CD4-positive, alpha-beta T cell (primary cell): ENCODE measurements at regions not wholly inside any gene's neighbourhood (a gene's known extent, or its start where the extent isn't known, plus 50 kb on each side); places are given as distances from the start of the nearest gene placed in this dataset.

Source experiments
- ATAC-seq: fragments of 200-7000 bp; cut with Tn5 transposase; one replicate; pipeline ENCODE4 v1.10.0; 2022; ENCODE audit warnings: mild to moderate bottlenecking; ENCODE audit not compliant: poor library complexity
- CTCF ChIA-PET: fragments of 350-600 bp; sonication (Branson Sonifier 250); formaldehyde crosslinking; loops from one replicate; lab custom pipeline; 2021; ENCODE audit warnings: antibody characterized with exemption, inconsistent platforms; lab: Charles Lee
- POLR2A ChIA-PET: fragments of 350-600 bp; sonication (Branson Sonifier 250); formaldehyde crosslinking; loops from one replicate; lab custom pipeline; 2021; ENCODE audit warnings: antibody characterized with exemption, inconsistent platforms; lab: Charles Lee
- DNase-seq, 14 experiments: peaks; one replicate each; pipeline ENCODE4 v3.0.0-alpha.2; 2013 to 2020; ENCODE audit warnings: mixed read lengths in 2 of 14
- H3K27ac ChIP-seq, 2 donors: one replicate each; pipeline versions ENCODE4 v1.5.1 to v1.7.0; 2013; ENCODE audit warnings: low read length in 2 of 2, low read depth in 1 of 2, mild to moderate bottlenecking in 1 of 2
- H3K27me3 ChIP-seq, 2 experiments: 1 replicate in 1 of 2; 2 replicates in 1 of 2; pipeline versions ENCODE4 v1.6.1 to v1.7.0; 2013; ENCODE audit warnings: low read length in 2 of 2, control low read depth in 1 of 2, mild to moderate bottlenecking in 1 of 2, moderate library complexity in 1 of 2; ENCODE audit not compliant: insufficient read depth in 2 of 2, control insufficient read depth in 1 of 2
- H3K36me3 ChIP-seq: one replicate; pipeline ENCODE4 v1.6.1; 2013; ENCODE audit warnings: low read length, control low read depth; ENCODE audit not compliant: insufficient read depth
- H3K4me1 ChIP-seq: one replicate; pipeline ENCODE4 v1.6.1; 2013; ENCODE audit warnings: low read length, control low read depth; ENCODE audit not compliant: insufficient read depth
- H3K4me3 ChIP-seq: one replicate; pipeline ENCODE4 v1.5.1; 2013; ENCODE audit warnings: mild to moderate bottlenecking, low read length, moderate library complexity
- H3K9me3 ChIP-seq, 2 experiments: 1 replicate in 1 of 2; 2 replicates in 1 of 2; pipeline versions ENCODE4 v1.6.1 to v1.7.0; 2013; ENCODE audit warnings: low read length in 2 of 2, mild to moderate bottlenecking in 2 of 2, control low read depth in 1 of 2, moderate library complexity in 1 of 2; ENCODE audit not compliant: control insufficient read depth in 1 of 2, insufficient read depth in 1 of 2
- H3K27ac Mint-ChIP-seq: one replicate; pipeline ENCODE4 v1.8.0; 2020; ENCODE audit warnings: mixed read lengths
- H3K27me3 Mint-ChIP-seq: one replicate; pipeline ENCODE4 v1.8.0; 2021; ENCODE audit warnings: mixed read lengths
- H3K36me3 Mint-ChIP-seq: one replicate; pipeline ENCODE4 v1.8.0; 2021; ENCODE audit warnings: low read depth, mixed read lengths
- H3K4me1 Mint-ChIP-seq: one replicate; pipeline ENCODE4 v1.8.0; 2021; ENCODE audit warnings: low read depth, mixed read lengths
- H3K4me3 Mint-ChIP-seq: one replicate; pipeline ENCODE4 v1.8.0; 2020; ENCODE audit warnings: mild to moderate bottlenecking, mixed read lengths
- H3K9me3 Mint-ChIP-seq: one replicate; pipeline ENCODE4 v1.8.0; 2020; ENCODE audit warnings: mixed read lengths
- CTCF ChIP-seq: fragments of 200-600 bp; IDR thresholded peaks from one replicate; pipeline ENCODE4 v1.8.0; 2022; ENCODE audit warnings: antibody characterized with exemption, mild to moderate bottlenecking
- intact Hi-C, 2 experiments: fragments of 100-400 bp; cut with DNase I in 1 of 2; cut with micrococcal nuclease in 1 of 2; formaldehyde crosslinking; loops; one replicate each; pipeline versions ENCODE4 v1.15.1 to v1.9.0; 2023 to 2025; cut with DNase I, micrococcal nuclease

DNA sequence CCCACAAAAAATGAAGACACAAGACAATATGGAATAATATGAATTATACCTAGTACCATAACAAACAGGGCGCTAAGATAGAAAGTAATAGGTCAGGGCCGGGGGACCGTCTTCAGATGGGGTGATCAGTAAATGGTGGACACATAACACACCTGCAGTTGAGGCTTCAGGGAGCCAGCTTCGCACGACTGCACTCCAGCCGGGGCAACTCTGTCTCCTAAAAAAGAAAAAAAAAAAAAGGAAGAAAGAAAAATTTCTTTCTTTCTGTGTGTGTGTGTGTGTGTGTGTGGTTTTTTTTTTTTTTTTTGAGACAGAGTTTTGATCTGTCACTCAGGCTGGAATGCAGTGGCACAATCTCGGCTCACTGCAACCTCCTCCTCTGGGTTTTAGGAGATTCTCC is 75.0 kb upstream of the HSPA9 start:
- H3K36me3 ChIP-seq = no peaks in the 10 kb centered on the region

DNA sequence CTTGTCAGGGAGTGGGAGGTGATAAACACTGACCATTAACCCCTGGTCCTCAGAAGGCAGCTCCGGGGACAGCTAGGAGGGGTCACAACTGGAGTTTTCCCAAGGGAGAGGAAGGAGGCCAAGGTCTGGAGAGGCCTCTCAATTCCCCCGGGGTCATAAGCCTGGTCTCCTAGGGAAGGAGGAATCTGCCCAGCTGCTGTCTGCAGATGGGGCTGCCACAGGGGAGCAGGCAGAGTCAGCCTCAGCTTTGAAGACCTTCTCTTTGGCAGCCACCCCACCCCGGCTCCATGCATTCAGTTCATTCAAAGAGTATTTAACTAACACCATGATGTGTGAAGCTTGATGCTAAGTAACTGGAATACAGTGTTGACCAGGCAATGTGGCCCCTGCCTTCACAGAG is 74.6 kb upstream of the HSPA9 start:
- no peak overlapping the region for H3K27ac Mint-ChIP-seq
- peaks cover 19% of the 10 kb centered on the region for H3K4me1 Mint-ChIP-seq
- no peak overlapping the region for H3K4me3 Mint-ChIP-seq

More for the DNA sequence above, 75.0 kb upstream of the HSPA9 start:
- Mint-ChIP-seq H3K4me1 (peaks cover 23% of the 10 kb centered on the region), H3K4me3 (no peak overlapping the region), H3K27me3 (peaks cover 95% of the 10 kb centered on the region), H3K27ac (no peak overlapping the region), H3K9me3 (no peaks in the 10 kb centered on the region), H3K36me3 (no peaks in the 10 kb centered on the region)
- Histone ChIP-seq H3K4me1 (peaks cover 22% of the 10 kb centered on the region), H3K4me3 (no peak overlapping the region), H3K27me3 (peaks cover 77 to 87% of the 10 kb centered on the region in 2 experiments), H3K27ac (no peak overlapping the region), H3K9me3 (peaks cover 0 to 11% of the 10 kb centered on the region in 2 experiments)
- ChIA-PET CTCF (interaction anchor here (0.6 to 0.9 kb wide), 3 partner anchors 48 to 612 kb away, joined by 3 to 4 read pairs (median 4); no protein-coding TSS in a partner anchor), POLR2A (no interaction called here)
- ATAC-seq (no peak), DNase-seq (no peak)
- no peak for TF ChIP-seq CTCF
- intact Hi-C loops = no loop called here

GRCh38 chr5:138649316-138649720 is 74.1 kb upstream of the HSPA9 start:
- Histone ChIP-seq H3K27ac (no peak overlapping the region), H3K9me3 (peaks cover 0 to 11% of the 10 kb centered on the region in 2 experiments), H3K36me3 (no peaks in the 10 kb centered on the region), H3K4me1 (peaks cover 13% of the 10 kb centered on the region), H3K27me3 (peaks cover 82 to 95% of the 10 kb centered on the region in 2 experiments), H3K4me3 (no peak overlapping the region)
- Mint-ChIP-seq H3K36me3 (no peaks in the 10 kb centered on the region), H3K4me1 (peaks cover 14% of the 10 kb centered on the region), H3K4me3 (no peak overlapping the region), H3K9me3 (no peaks in the 10 kb centered on the region), H3K27me3 (peaks cover 95% of the 10 kb centered on the region), H3K27ac (no peak overlapping the region)
- intact Hi-C loops = no loop called here
- ATAC-seq = no peak
- DNase-seq = no peak
- CTCF ChIA-PET = no interaction called here
- no peak for TF ChIP-seq CTCF
- POLR2A ChIA-PET = no interaction called here

More for the DNA sequence above, 74.6 kb upstream of the HSPA9 start:
- ATAC-seq (no peak), DNase-seq (no peak)
- no peak for TF ChIP-seq CTCF
- intact Hi-C loops = no loop called here
- CTCF ChIA-PET = interaction anchor here (0.9 kb wide), 1 partner anchor 55 kb away, joined by 4 read pairs; no protein-coding TSS in a partner anchor
- Mint-ChIP-seq H3K27me3 (peaks cover 95% of the 10 kb centered on the region), H3K9me3 (no peaks in the 10 kb centered on the region), H3K36me3 (no peaks in the 10 kb centered on the region)
- peaks cover 79 to 91% of the 10 kb centered on the region in 2 experiments for H3K27me3 ChIP-seq
- H3K9me3 ChIP-seq = peaks cover 0 to 11% of the 10 kb centered on the region in 2 experiments
- H3K4me3 ChIP-seq = no peak overlapping the region
- H3K4me1 ChIP-seq = peaks cover 18% of the 10 kb centered on the region
- H3K27ac ChIP-seq = no peak overlapping the region
- POLR2A ChIA-PET = no interaction called here
- no peaks in the 10 kb centered on the region for H3K36me3 ChIP-seq
